CD4-positive, CD25-positive, alpha-beta regulatory T cell (primary cell): ENCODE measurements at regions not wholly inside any gene's neighbourhood (a gene's known extent, or its start where the extent isn't known, plus 50 kb on each side); places are given as distances from the start of the nearest gene placed in this dataset.

Experiments
- ATAC-seq, 2 donors: fragments of 150-1000 bp; cut with Tn5 transposase; one replicate each; pipeline ENCODE4 v1.10.0; 2021; ENCODE audit warnings: low read depth in 2 of 2, moderate number of reproducible peaks in 2 of 2, moderate library complexity in 1 of 2
- DNase-seq, 3 donors: peaks; one replicate each; pipeline versions ENCODE4 v3.0.0 to v3.0.0-alpha.2; 2012 to 2022; ENCODE audit warnings: mixed read lengths in 1 of 3
- H3K27ac ChIP-seq: one replicate; pipeline ENCODE4 v1.7.0; 2013; ENCODE audit warnings: mild to moderate bottlenecking, low read length; ENCODE audit not compliant: insufficient read depth, poor library complexity, severe bottlenecking
- H3K27me3 ChIP-seq: one replicate; pipeline ENCODE4 v1.7.0; 2013; ENCODE audit warnings: low read length; ENCODE audit not compliant: control insufficient read depth, insufficient read depth
- H3K36me3 ChIP-seq: one replicate; pipeline ENCODE4 v1.7.0; 2013; ENCODE audit warnings: mild to moderate bottlenecking, low read length, moderate library complexity; ENCODE audit not compliant: control insufficient read depth, insufficient read depth
- H3K4me1 ChIP-seq: 2 replicates; pipeline ENCODE4 v1.7.0; 2013; ENCODE audit warnings: mild to moderate bottlenecking, low read length; ENCODE audit not compliant: insufficient read depth, control insufficient read depth, poor library complexity, severe bottlenecking
- H3K4me3 ChIP-seq: one replicate; pipeline ENCODE4 v1.7.0; 2013; ENCODE audit warnings: low read depth, mild to moderate bottlenecking, low read length, moderate library complexity
- H3K9me3 ChIP-seq, 2 experiments: 1 replicate in 1 of 2; 2 replicates in 1 of 2; pipeline ENCODE4 v1.7.0; 2013; ENCODE audit warnings: low read length in 2 of 2, mild to moderate bottlenecking in 1 of 2, moderate library complexity in 1 of 2; ENCODE audit not compliant: control insufficient read depth in 2 of 2
- H3K27ac Mint-ChIP-seq, 3 donors: one replicate each; pipeline ENCODE4 v1.8.0; 2020 to 2022; ENCODE audit warnings: mild to moderate bottlenecking in 3 of 3, mixed read lengths in 3 of 3, moderate library complexity in 2 of 3
- H3K27me3 Mint-ChIP-seq: one replicate; pipeline ENCODE4 v1.8.0; 2022; ENCODE audit warnings: mild to moderate bottlenecking, mixed read lengths
- H3K36me3 Mint-ChIP-seq: one replicate; pipeline ENCODE4 v1.8.0; 2020; ENCODE audit warnings: mixed read lengths
- H3K4me1 Mint-ChIP-seq, 4 donors: one replicate each; pipeline ENCODE4 v1.8.0; 2020 to 2022; ENCODE audit warnings: mixed read lengths in 4 of 4, mild to moderate bottlenecking in 1 of 4
- H3K4me3 Mint-ChIP-seq, 4 donors: one replicate each; pipeline ENCODE4 v1.8.0; 2020 to 2022; ENCODE audit warnings: mild to moderate bottlenecking in 4 of 4, mixed read lengths in 4 of 4, moderate library complexity in 3 of 4
- H3K9me3 Mint-ChIP-seq, 7 donors: one replicate each; pipeline ENCODE4 v1.8.0; 2020 to 2022; ENCODE audit warnings: mixed read lengths in 7 of 7, mild to moderate bottlenecking in 3 of 7, moderate library complexity in 2 of 7

DNA sequence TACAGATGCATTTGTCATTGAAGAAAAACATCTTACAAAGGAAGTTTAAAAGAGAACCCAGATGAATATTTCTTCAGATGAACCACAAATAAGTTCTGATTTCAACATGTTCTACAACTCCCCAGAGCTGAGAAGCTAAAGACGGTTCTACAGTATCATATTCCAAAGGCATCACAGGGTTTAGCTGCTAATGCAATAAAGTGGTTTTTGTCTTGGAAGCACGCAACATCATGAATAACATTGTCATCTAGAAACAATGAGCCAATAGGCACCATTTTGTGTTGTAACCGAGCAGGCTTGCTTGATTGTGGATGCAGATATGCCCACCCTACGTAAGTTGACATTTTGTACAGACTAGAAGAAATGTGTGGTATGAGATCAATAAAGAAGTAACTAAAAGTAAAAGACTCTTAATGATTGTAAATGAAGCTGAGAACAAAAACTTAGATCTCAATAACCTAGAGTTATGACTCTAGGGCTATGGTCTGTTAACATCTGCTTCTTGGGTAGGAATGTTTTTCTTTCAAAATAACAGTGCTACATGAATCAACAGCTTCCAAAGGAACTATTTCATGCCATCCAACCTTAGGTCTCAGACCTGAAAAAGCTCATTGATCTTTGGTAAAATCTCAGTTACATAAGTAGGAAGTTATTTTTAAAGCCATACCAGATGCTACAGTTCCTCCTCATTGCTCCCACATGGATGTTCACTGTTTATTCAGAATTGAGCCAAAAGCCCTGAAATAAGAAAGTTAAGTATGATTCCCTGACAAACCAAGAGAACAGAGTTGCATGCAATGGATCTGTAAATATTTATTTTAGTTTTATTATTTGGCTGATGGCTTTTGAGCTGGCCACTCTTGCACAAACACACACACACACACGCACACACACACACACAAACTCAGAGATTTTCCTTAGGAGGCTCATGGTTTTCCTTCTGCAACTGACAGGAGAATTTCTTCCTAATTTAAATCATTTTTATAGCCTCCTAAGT lies 118.7 kb upstream of the SLCO6A1 start:
- H3K4me1 Mint-ChIP-seq, result no peaks in the 10 kb centered on the region
- peaks cover 21% of the 10 kb centered on the region for H3K27me3 Mint-ChIP-seq
- H3K9me3 ChIP-seq, result no peaks in the 10 kb centered on the region
- H3K36me3 Mint-ChIP-seq, result no peaks in the 10 kb centered on the region
- no peak for ATAC-seq
- H3K4me3 Mint-ChIP-seq, result no peak overlapping the region
- peaks cover 0 to 12% (median 2%) of the 10 kb centered on the region in 7 donors for H3K9me3 Mint-ChIP-seq
- no peak for DNase-seq
- no peak overlapping the region for H3K4me3 ChIP-seq
- peaks cover 5% of the 10 kb centered on the region for H3K27me3 ChIP-seq
- no peak overlapping the region for H3K27ac ChIP-seq
- no peak overlapping the region for H3K27ac Mint-ChIP-seq
- no peaks in the 10 kb centered on the region for H3K4me1 ChIP-seq
- H3K36me3 ChIP-seq, result no peaks in the 10 kb centered on the region

DNA sequence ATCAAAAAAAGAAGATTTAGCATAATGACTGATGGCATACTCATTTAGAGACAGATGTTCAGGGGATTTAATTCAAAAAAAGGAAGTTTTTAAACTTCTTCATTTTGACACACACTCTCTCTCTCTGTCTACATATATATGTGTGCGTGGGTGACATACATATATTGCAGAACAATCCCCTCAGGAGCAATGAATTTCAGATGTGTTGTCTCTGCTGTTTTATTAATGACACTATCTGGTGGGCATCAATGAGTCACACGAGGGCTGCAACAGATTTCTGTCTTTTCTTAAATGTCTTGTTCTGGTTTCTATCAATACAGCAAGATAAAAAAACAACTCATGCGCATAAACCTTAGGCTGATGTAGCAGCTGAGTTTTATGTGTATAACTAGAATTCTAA lies 123.5 kb upstream of the SLCO6A1 start:
- Histone ChIP-seq H3K36me3 (no peaks in the 10 kb centered on the region), H3K27ac (no peak overlapping the region), H3K4me3 (no peak overlapping the region), H3K9me3 (no peaks in the 10 kb centered on the region), H3K27me3 (peaks cover under 1% of the 10 kb centered on the region), H3K4me1 (no peaks in the 10 kb centered on the region)
- Mint-ChIP-seq H3K27ac (no peak overlapping the region), H3K27me3 (peaks cover 16% of the 10 kb centered on the region), H3K4me3 (no peak overlapping the region), H3K4me1 (no peaks in the 10 kb centered on the region), H3K36me3 (no peaks in the 10 kb centered on the region), H3K9me3 (peaks cover 0 to 4% (median 1%) of the 10 kb centered on the region in 7 donors)
- DNase-seq (no peak), ATAC-seq (no peak)

DNA sequence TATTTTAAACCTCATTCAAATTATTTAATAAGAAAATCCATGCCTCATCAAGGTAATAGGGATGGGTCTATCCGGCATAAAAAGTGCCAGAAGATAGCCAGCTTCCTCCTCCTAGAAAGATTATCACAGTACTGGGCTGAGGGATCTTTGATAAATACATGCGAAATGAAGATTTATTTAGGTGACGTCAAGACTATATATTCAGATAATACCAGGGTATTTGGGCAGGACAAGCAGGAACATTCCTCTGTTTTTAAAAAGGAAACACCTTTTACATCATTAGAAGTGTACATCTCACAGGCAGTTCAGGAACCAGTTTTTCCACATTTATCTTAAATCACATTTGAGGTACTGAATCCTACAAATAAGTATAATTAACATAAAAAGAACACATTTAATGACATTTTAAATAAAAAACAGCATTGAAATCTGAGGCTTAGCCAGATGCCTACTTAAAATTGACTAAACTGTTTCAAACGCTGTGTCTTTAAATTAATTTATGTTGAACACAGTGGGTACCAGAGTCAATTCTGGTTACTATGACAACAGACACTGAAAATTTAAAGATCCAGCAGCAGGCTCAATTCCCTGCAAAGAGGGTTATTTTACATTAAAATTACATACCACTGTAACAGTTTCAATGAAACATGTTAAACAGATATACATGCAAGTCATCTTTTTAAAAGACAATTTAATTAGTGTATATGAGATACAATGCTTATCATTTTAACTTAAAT lies 124.7 kb upstream of the SLCO6A1 start:
- Histone ChIP-seq H3K9me3 (no peaks in the 10 kb centered on the region), H3K4me3 (no peak overlapping the region), H3K27ac (no peak overlapping the region), H3K27me3 (no peaks in the 10 kb centered on the region), H3K36me3 (no peaks in the 10 kb centered on the region), H3K4me1 (no peaks in the 10 kb centered on the region)
- Mint-ChIP-seq H3K27me3 (peaks cover 4% of the 10 kb centered on the region), H3K4me3 (no peak overlapping the region), H3K9me3 (peaks cover 0 to 4% (median 1%) of the 10 kb centered on the region in 7 donors), H3K27ac (no peak overlapping the region), H3K4me1 (no peaks in the 10 kb centered on the region), H3K36me3 (no peaks in the 10 kb centered on the region)
- no peak for DNase-seq
- no peak for ATAC-seq

DNA sequence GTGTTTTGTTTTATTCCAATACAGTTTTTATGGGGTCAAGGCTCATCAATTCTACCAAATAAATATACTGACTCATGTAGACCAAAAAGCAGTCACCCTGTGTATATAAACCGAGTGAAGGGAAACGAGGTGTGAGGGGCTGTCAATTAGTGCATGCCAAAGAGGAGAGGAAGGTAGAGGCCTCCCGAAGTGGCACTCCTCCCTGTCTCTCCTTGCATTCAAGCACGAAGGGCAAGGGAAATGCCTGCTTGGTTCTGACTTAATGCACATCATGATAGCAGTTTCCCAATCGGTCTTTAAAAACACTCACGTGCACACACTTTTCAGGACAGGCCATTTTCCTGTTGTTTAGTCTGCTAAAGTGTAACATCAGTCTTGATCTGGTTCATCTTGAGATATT lies 125.6 kb upstream of the SLCO6A1 start:
- peaks cover 4% of the 10 kb centered on the region for H3K27me3 Mint-ChIP-seq
- Histone ChIP-seq H3K9me3 (no peaks in the 10 kb centered on the region), H3K27me3 (no peaks in the 10 kb centered on the region), H3K27ac (no peak overlapping the region), H3K4me1 (no peaks in the 10 kb centered on the region), H3K36me3 (no peaks in the 10 kb centered on the region), H3K4me3 (no peak overlapping the region)
- peaks cover 0 to 4% (median 1%) of the 10 kb centered on the region in 7 donors for H3K9me3 Mint-ChIP-seq
- DNase-seq (no peak), ATAC-seq (no peak)
- no peaks in the 10 kb centered on the region for H3K4me1 Mint-ChIP-seq
- no peak overlapping the region for H3K27ac Mint-ChIP-seq
- H3K36me3 Mint-ChIP-seq, result no peaks in the 10 kb centered on the region
- no peak overlapping the region for H3K4me3 Mint-ChIP-seq

DNA sequence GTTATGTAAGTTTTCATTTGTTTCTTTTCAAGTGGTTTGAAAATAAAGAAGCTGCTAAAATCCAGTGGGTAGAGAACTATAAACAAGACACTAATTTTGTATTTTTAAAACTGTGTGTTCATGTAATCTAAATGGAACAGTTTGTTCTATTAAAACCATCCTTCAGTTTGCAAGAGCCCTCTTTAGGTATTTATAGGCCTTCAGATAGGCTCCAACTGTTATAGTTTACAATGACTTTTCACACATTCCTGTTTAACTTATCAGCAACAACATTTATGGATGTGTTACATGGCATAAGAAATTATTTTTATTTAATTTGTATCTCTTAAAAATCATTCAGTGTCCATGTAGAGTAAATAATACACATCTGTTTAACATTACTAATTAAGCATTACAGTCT lies 126.7 kb upstream of the SLCO6A1 start:
- Histone ChIP-seq H3K27ac (no peak overlapping the region), H3K4me1 (no peaks in the 10 kb centered on the region), H3K9me3 (no peaks in the 10 kb centered on the region), H3K4me3 (no peak overlapping the region), H3K27me3 (peaks cover 2% of the 10 kb centered on the region), H3K36me3 (no peaks in the 10 kb centered on the region)
- H3K27me3 Mint-ChIP-seq, result no peaks in the 10 kb centered on the region
- no peaks in the 10 kb centered on the region for H3K36me3 Mint-ChIP-seq
- ATAC-seq (no peak), DNase-seq (no peak)
- H3K4me3 Mint-ChIP-seq, result no peak overlapping the region
- H3K27ac Mint-ChIP-seq, result no peak overlapping the region
- no peaks in the 10 kb centered on the region for H3K4me1 Mint-ChIP-seq
- H3K9me3 Mint-ChIP-seq, result peaks cover 0 to 6% (median 0%) of the 10 kb centered on the region in 7 donors

DNA sequence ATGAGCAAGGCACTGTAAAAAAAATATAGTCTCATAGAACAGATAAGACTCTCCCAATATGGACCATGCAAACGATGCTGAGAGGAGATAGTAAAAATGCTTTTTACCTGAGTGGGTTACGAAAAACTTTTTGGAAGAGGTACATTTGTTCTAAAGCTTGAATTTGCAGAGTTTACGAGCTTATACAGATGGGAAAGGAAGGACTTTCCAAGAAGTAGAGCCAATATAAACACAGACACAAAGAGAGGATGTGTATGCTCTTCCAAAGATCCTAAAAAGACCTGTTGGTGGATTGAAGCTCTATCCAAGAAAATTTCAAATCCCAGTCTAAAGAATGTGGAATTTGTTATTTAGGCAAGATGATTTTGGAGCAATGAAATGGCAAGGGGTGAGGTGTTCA lies 127.1 kb upstream of the SLCO6A1 start:
- Mint-ChIP-seq H3K4me3 (no peak overlapping the region), H3K27me3 (no peaks in the 10 kb centered on the region), H3K27ac (no peak overlapping the region), H3K36me3 (no peaks in the 10 kb centered on the region), H3K9me3 (peaks cover 0 to 6% (median 0%) of the 10 kb centered on the region in 7 donors), H3K4me1 (no peaks in the 10 kb centered on the region)
- no peaks in the 10 kb centered on the region for H3K4me1 ChIP-seq
- no peak for ATAC-seq
- no peaks in the 10 kb centered on the region for H3K36me3 ChIP-seq
- no peak overlapping the region for H3K4me3 ChIP-seq
- no peak overlapping the region for H3K27ac ChIP-seq
- H3K27me3 ChIP-seq, result peaks cover 2% of the 10 kb centered on the region
- H3K9me3 ChIP-seq, result no peaks in the 10 kb centered on the region
- no peak for DNase-seq

DNA sequence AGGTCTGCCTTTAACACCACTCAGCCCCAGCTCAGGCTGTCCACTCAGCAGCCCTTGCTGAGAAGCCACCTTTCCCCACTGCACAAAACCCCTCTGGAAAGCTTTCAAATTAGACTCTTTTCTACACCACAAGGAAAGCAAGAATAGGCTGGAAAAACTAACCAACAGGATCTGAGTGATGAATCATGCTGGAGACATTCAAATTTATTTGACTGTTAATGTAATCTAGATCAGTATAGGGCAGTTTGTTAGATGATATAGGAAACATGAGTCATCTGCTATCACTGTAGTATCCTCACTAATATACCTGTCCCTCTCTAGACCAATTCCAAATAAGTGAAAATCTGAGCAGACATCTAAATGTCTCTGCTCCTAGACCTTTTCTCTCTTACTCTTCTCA lies 127.8 kb upstream of the PAM start:
- H3K27ac Mint-ChIP-seq, result no peak overlapping the region
- Histone ChIP-seq H3K27me3 (peaks cover 2% of the 10 kb centered on the region), H3K36me3 (no peaks in the 10 kb centered on the region), H3K4me3 (no peak overlapping the region), H3K4me1 (no peaks in the 10 kb centered on the region), H3K9me3 (no peaks in the 10 kb centered on the region), H3K27ac (no peak overlapping the region)
- H3K36me3 Mint-ChIP-seq, result no peaks in the 10 kb centered on the region
- H3K4me3 Mint-ChIP-seq, result no peak overlapping the region
- peaks cover 0 to 7% (median under 1%) of the 10 kb centered on the region in 7 donors for H3K9me3 Mint-ChIP-seq
- H3K27me3 Mint-ChIP-seq, result no peaks in the 10 kb centered on the region
- ATAC-seq (no peak), DNase-seq (no peak)
- no peaks in the 10 kb centered on the region for H3K4me1 Mint-ChIP-seq
